DOHH2 (cell line): ENCODE measurements at regions not wholly inside any gene's neighbourhood (a gene's known extent, or its start where the extent isn't known, plus 50 kb on each side); places are given as distances from the start of the nearest gene placed in this dataset.

Experiments used
- H3F3A ChIP-seq: fragments of 200-600 bp; sonication (generic), shearing (Covaris generic); 2 replicates; pipeline ENCODE4 v1.6.0; 2016; ENCODE audit warnings: antibody characterized with exemption, mild to moderate bottlenecking; ENCODE audit not compliant: control insufficient read depth, insufficient read depth
- H3K27ac ChIP-seq: fragments of 200-600 bp; sonication (generic); 2 replicates; pipeline ENCODE4 v1.5.1; 2014; ENCODE audit warnings: low read depth, mild to moderate bottlenecking, low read length, moderate library complexity
- H3K27me3 ChIP-seq: fragments of 200-600 bp; sonication (generic); 2 replicates; pipeline ENCODE4 v1.6.1; 2014; ENCODE audit warnings: mild to moderate bottlenecking, low read length, mixed read lengths; ENCODE audit not compliant: control insufficient read depth
- H3K36me3 ChIP-seq: fragments of 200-600 bp; sonication (generic); 2 replicates; pipeline ENCODE4 v1.6.1; 2014; ENCODE audit warnings: mild to moderate bottlenecking, low read length, moderate library complexity, mixed read lengths; ENCODE audit not compliant: control insufficient read depth
- H3K4me1 ChIP-seq: fragments of 200-600 bp; sonication (generic); 2 replicates; pipeline ENCODE4 v1.6.1; 2014; ENCODE audit warnings: mild to moderate bottlenecking, low read length, mixed read lengths; ENCODE audit not compliant: control insufficient read depth
- H3K4me2 ChIP-seq: fragments of 200-600 bp; sonication (generic); 2 replicates; pipeline ENCODE4 v1.6.0; 2014; ENCODE audit warnings: mild to moderate bottlenecking, low read length, moderate library complexity
- H3K4me3 ChIP-seq: fragments of 200-600 bp; sonication (generic); 2 replicates; pipeline ENCODE4 v1.5.1; 2014; ENCODE audit warnings: mild to moderate bottlenecking, low read length, mixed read lengths
- H3K79me2 ChIP-seq: fragments of 200-600 bp; sonication (generic); 2 replicates; pipeline ENCODE4 v1.6.1; 2014; ENCODE audit warnings: mild to moderate bottlenecking, low read length, mixed read lengths; ENCODE audit not compliant: control insufficient read depth
- H3K9me2 ChIP-seq: fragments of 200-600 bp; sonication (generic); replicated peaks from 2 replicates; pipeline ENCODE4 v1.6.1; 2014; ENCODE audit warnings: mild to moderate bottlenecking, low read length, mixed read lengths; ENCODE audit not compliant: control insufficient read depth
- H3K9me3 ChIP-seq: fragments of 200-600 bp; sonication (generic); 2 replicates; pipeline ENCODE4 v1.6.1; 2014; ENCODE audit warnings: antibody characterized with exemption, low read length, mixed read lengths; ENCODE audit not compliant: control insufficient read depth, insufficient read depth
- H4K20me1 ChIP-seq: fragments of 200-600 bp; sonication (generic); 2 replicates; pipeline ENCODE4 v1.6.0; 2014; ENCODE audit warnings: low read depth, mild to moderate bottlenecking, antibody characterized with exemption, low read length, moderate library complexity; ENCODE audit not compliant: control insufficient read depth, insufficient read depth
- CTCF ChIP-seq: fragments of 200-600 bp; sonication (generic); IDR thresholded peaks from one replicate; pipeline ENCODE4 v1.5.1; 2014; ENCODE audit warnings: antibody characterized with exemption, mild to moderate bottlenecking, low read depth, low read length; ENCODE audit not compliant: poor library complexity, severe bottlenecking
- EZH2phosphoT487 ChIP-seq: fragments of 200-600 bp; sonication (generic); IDR thresholded peaks from 2 replicates; pipeline ENCODE4 v1.6.1; 2017; ENCODE audit warnings: borderline replicate concordance, mild to moderate bottlenecking, antibody characterized with exemption, low read length, moderate library complexity, mixed read lengths

DNA sequence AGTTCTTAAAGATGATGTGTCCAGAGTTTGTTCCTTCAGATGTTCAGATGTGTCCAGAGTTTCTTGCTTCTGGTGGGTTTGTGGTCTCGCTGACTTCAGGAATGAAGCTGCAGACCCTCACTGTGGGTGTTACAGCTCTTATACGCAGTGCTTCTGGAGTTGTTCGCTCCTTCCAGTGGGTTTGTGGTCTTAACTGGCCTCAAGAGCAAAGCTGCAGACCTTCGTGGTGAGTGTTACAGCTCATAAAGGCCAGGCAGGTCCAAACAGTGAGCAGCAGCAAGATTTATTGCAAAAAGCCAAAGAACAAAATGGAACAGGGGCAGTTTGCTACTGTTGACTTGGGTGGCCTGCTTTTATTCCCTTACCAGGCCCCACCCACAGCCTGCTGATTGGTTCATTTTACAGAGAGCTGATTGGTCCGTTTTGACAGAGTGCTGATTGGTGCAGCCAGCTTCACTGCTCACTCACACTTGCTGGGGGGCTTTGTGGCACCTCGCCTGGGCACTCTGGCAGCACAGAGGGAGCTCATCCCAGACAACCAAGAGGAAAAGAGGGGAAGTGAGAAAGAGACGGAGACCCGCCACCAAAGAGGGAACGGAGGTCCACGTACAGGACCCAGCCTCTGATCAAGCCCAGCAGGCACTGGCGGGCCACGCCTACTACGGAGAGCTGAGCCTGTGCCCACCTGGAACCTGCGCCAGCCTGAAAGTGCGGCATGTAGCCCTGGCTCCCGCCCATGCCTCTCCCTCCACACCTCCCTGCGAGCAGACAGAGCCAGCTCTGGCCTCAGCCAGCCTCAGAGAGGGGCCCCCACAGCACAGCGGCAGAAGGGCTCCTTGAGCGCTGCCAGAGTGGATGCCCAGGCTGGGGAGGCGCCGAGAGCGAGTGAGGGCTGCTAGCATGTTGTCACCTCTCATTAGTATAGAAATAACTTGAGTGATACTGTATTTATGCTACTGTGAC, 55.8 kb upstream of the SEMA3C start:
- H3F3A ChIP-seq: no peaks in the 10 kb centered on the region
- no peak overlapping the region for H3K27ac ChIP-seq
- no peaks in the 10 kb centered on the region for H3K9me2 ChIP-seq
- H3K4me1 ChIP-seq: no peaks in the 10 kb centered on the region
- H3K4me3 ChIP-seq: no peak overlapping the region
- H4K20me1 ChIP-seq: no peaks in the 10 kb centered on the region
- H3K36me3 ChIP-seq: no peaks in the 10 kb centered on the region
- H3K4me2 ChIP-seq: no peak overlapping the region
- no peaks in the 10 kb centered on the region for H3K27me3 ChIP-seq
- peaks cover 7% of the 10 kb centered on the region; the same call in 1 of the 2 replicates for H3K9me3 ChIP-seq
- no peak for TF ChIP-seq EZH2phosphoT487
- no peak for TF ChIP-seq CTCF
- H3K79me2 ChIP-seq: no peaks in the 10 kb centered on the region

DNA sequence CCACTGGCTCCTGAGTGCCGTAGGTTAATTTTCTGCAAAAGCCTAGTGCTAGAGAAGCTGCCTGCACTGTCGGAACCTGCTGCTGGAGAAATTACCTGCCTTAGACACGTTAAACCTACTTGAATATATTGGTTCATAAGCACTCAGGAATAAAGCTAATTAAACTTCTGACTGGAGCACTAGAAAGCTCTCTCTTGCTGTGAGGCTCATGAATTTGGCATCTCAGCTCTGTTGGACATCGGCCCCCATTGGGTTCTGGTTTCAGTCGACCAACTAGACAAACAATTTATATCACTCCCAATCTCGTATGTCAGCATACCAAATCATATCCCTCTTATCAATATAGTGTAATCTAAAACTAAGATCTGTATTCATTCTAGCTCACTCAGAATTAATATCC, 52.4 kb upstream of the SEMA3C start:
- Histone ChIP-seq H3K9me2 (no peaks in the 10 kb centered on the region), H3K27me3 (no peaks in the 10 kb centered on the region), H3F3A (no peaks in the 10 kb centered on the region), H3K27ac (no peak overlapping the region), H3K9me3 (peaks cover 7% of the 10 kb centered on the region; the same call in 1 of the 2 replicates), H3K36me3 (no peaks in the 10 kb centered on the region), H3K4me1 (no peaks in the 10 kb centered on the region), H3K4me3 (no peak overlapping the region), H3K79me2 (no peaks in the 10 kb centered on the region), H3K4me2 (no peak overlapping the region), H4K20me1 (no peaks in the 10 kb centered on the region)
- TF ChIP-seq EZH2phosphoT487: no peak
